Endothelial cell of umbilical vein (primary cell): ENCODE measurements at regions not wholly inside any gene's neighbourhood (a gene's known extent, or its start where the extent isn't known, plus 50 kb on each side); places are given as distances from the start of the nearest gene placed in this dataset.

Experiments used
- BruUV-seq: library from RNA; stranded (reverse); fragments of 400-500 nt; replicated peaks from 2 replicates; lab custom pipeline; 2021; lab: Mats Ljungman, UMichigan
- CTCF ChIA-PET: fragments of 300-600, 350-600 bp; sonication (Branson Sonifier 250); formaldehyde crosslinking; loops from one replicate; lab custom pipeline; 2021; ENCODE audit warnings: antibody characterized with exemption, inconsistent platforms; lab: Charles Lee
- POLR2A ChIA-PET: fragments of 300-600, 350-600 bp; sonication (Branson Sonifier 250); formaldehyde crosslinking; loops from one replicate; lab custom pipeline; 2021; ENCODE audit warnings: antibody characterized with exemption, inconsistent platforms; lab: Charles Lee
- DNase-seq: peaks from one replicate; pipeline ENCODE4 v3.0.0-alpha.2; 2011; ENCODE audit warnings: low read depth, low spot score
- FAIRE-seq: peaks from 2 replicates; lab custom pipeline; 2011; peaks lifted over from hg19 to GRCh38; lab: Jason Lieb, UNC
- H2AFZ ChIP-seq: 2 replicates; pipeline ENCODE4 v1.6.0; 2012; ENCODE audit warnings: low read depth, low read length, control low read depth, inconsistent platforms
- H3K27ac ChIP-seq: 2 replicates; pipeline ENCODE4 v1.5.1; 2011; ENCODE audit warnings: low read depth, mild to moderate bottlenecking, control low read depth, low read length, moderate library complexity; ENCODE audit not compliant: insufficient read depth
- H3K27me3 ChIP-seq, 2 experiments: 2 replicates each; pipeline versions ENCODE4 v1.6.0 to v1.6.1; 2011; ENCODE audit warnings: low read length in 2 of 2, mixed read lengths in 1 of 2; ENCODE audit not compliant: control insufficient read depth in 2 of 2, insufficient read depth in 2 of 2
- H3K36me3 ChIP-seq, 2 experiments: 2 replicates in 1 of 2; 3 replicates in 1 of 2; pipeline ENCODE4 v1.5.1; 2011; ENCODE audit warnings: low read length in 2 of 2, mild to moderate bottlenecking in 1 of 2, moderate library complexity in 1 of 2; ENCODE audit not compliant: control insufficient read depth in 2 of 2, insufficient read depth in 2 of 2; ENCODE audit errors: extremely low read depth in 1 of 2
- H3K4me1 ChIP-seq: 3 replicates; pipeline ENCODE4 v1.5.1; 2011; ENCODE audit warnings: mild to moderate bottlenecking, low read length; ENCODE audit not compliant: control insufficient read depth, insufficient read depth; ENCODE audit errors: extremely low read depth
- H3K4me2 ChIP-seq: 2 replicates; pipeline ENCODE4 v1.6.1; 2011; ENCODE audit warnings: low read length, control low read depth, mixed read lengths; ENCODE audit not compliant: insufficient read depth
- H3K4me3 ChIP-seq, 3 experiments: fragments of 200-600 bp in 1 of 3; sonication (generic), shearing (Covaris generic) in 1 of 3; replicated peaks in 1 of 3; 2 replicates each; pipeline ENCODE4 v1.5.1; 2011 to 2016; ENCODE audit warnings: control low read depth in 3 of 3, low read length in 3 of 3, mild to moderate bottlenecking in 2 of 3, inconsistent platforms in 1 of 3, low read depth in 1 of 3, moderate library complexity in 1 of 3; ENCODE audit not compliant: insufficient read depth in 1 of 3
- H3K79me2 ChIP-seq: 2 replicates; pipeline ENCODE4 v1.6.0; 2012; ENCODE audit warnings: low read length, inconsistent platforms; ENCODE audit not compliant: control insufficient read depth, insufficient read depth
- H3K9ac ChIP-seq: replicated peaks from 2 replicates; pipeline ENCODE3; 2011; ENCODE audit warnings: low read length, control low read depth; ENCODE audit not compliant: insufficient read depth; ENCODE audit errors: extremely low read depth
- H3K9me1 ChIP-seq: replicated peaks from 3 replicates; pipeline ENCODE4 v1.6.0; 2011; ENCODE audit warnings: mild to moderate bottlenecking, low read length; ENCODE audit not compliant: control insufficient read depth, insufficient read depth; ENCODE audit errors: extremely low read depth
- H3K9me3 ChIP-seq: replicated peaks from 2 replicates; pipeline ENCODE4 v1.5.1; 2012; ENCODE audit warnings: low read length, inconsistent platforms; ENCODE audit not compliant: control insufficient read depth, insufficient read depth
- H4K20me1 ChIP-seq: replicated peaks from 2 replicates; pipeline ENCODE3; 2011; ENCODE audit warnings: mild to moderate bottlenecking, low read length; ENCODE audit not compliant: control insufficient read depth, insufficient read depth; ENCODE audit errors: extremely low read depth
- CTCF ChIP-seq, 2 donors: IDR thresholded peaks; 1 replicate in 1 of 2; 2 replicates in 1 of 2; pipeline ENCODE4 v1.5.1; 2011; ENCODE audit warnings: low read length in 2 of 2, mild to moderate bottlenecking in 2 of 2, moderate library complexity in 2 of 2, control low read depth in 1 of 2, inconsistent platforms in 1 of 2, low read depth in 1 of 2; ENCODE audit not compliant: insufficient read depth in 1 of 2; ENCODE audit errors: extremely low read depth in 1 of 2
- EZH2 ChIP-seq: IDR thresholded peaks from 2 replicates; pipeline ENCODE4 v1.6.1; 2012; ENCODE audit warnings: borderline replicate concordance, low read depth, mild to moderate bottlenecking, moderate library complexity, low read length, inconsistent platforms; ENCODE audit not compliant: severe bottlenecking
- FOS ChIP-seq: IDR thresholded peaks from 2 replicates; pipeline ENCODE4 v1.6.1; 2011; ENCODE audit warnings: mild to moderate bottlenecking, low read length, moderate library complexity, borderline replicate concordance; ENCODE audit not compliant: insufficient read depth
- JUN ChIP-seq: IDR thresholded peaks from 2 replicates; pipeline ENCODE4 v1.6.1; 2011; ENCODE audit warnings: borderline replicate concordance, low read depth; ENCODE audit not compliant: insufficient read length, insufficient read depth
- MAX ChIP-seq: IDR thresholded peaks from 2 replicates; pipeline ENCODE4 v1.6.1; 2011; ENCODE audit not compliant: insufficient read depth, insufficient read length
- MYC ChIP-seq: IDR thresholded peaks from one replicate; pipeline ENCODE4 v1.6.1; 2011; ENCODE audit warnings: mild to moderate bottlenecking, low read depth, low read length
- POLR2A ChIP-seq: IDR thresholded peaks from 2 replicates; pipeline ENCODE4 v1.6.1; 2012; ENCODE audit warnings: low read depth, mild to moderate bottlenecking, control low read depth, low read length
- POLR2AphosphoS5 ChIP-seq: IDR thresholded peaks from 2 replicates; pipeline ENCODE4 v1.6.1; 2012; ENCODE audit warnings: low read depth, mild to moderate bottlenecking, control low read depth, low read length, moderate library complexity; ENCODE audit not compliant: insufficient read depth
- dilution Hi-C: fragments of 300-500 bp; cut with MboI; formaldehyde crosslinking; loops from one replicate; pipeline ENCODE4 v1.15.0; 2019; ENCODE audit warnings: low sequenced_read_pairs; ENCODE audit not compliant: extremely low pct_ligation_motif_present
- intact Hi-C: fragments of 100-400 bp; cut with micrococcal nuclease; formaldehyde crosslinking; loops from one replicate; pipeline ENCODE4 v1.10.0; 2022

- intact Hi-C loops = no loop called here
- Histone ChIP-seq H4K20me1 (no peaks in the 10 kb centered on the region), H3K9me3 (no peaks in the 10 kb centered on the region), H3K4me3 (no peak overlapping the region), H2AFZ (no peak overlapping the region), H3K36me3 (no peaks in the 10 kb centered on the region), H3K27me3 (no peaks in the 10 kb centered on the region), H3K79me2 (no peaks in the 10 kb centered on the region), H3K4me2 (no peak overlapping the region), H3K4me1 (no peaks in the 10 kb centered on the region), H3K9ac (no peak overlapping the region), H3K27ac (no peak overlapping the region), H3K9me1 (no peaks in the 10 kb centered on the region)
- dilution Hi-C loops = no loop called here
- ChIA-PET CTCF (interaction anchor here (0.8 kb wide), 2 partner anchors 9 to 15 kb away, joined by 3 read pairs; no protein-coding TSS in a partner anchor), POLR2A (no interaction called here)
- no TSS peak for BruUV-seq
- no peak for DNase-seq
- TF ChIP-seq POLR2AphosphoS5 = no peak
- TF ChIP-seq CTCF (IDR thresholded peaks at IDR 0.05; ENCODE audit: extremely low read depth in 1 of 2, insufficient read depth in 1 of 2, low read depth in 1 of 2, low read length in 2 of 2) = no peak
- TF ChIP-seq JUN = no peak
- no peak for TF ChIP-seq POLR2A
- no peak for TF ChIP-seq FOS
- TF ChIP-seq EZH2 = no peak
- TF ChIP-seq MYC = no peak
- no peak for TF ChIP-seq MAX
- FAIRE-seq = no peak
Observed at GRCh38 chr18:29087616-29088246, 910.8 kb upstream of the CDH2 start.
